HG03097 (cell line): ENCODE measurements at regions not wholly inside any gene's neighbourhood (a gene's known extent, or its start where the extent isn't known, plus 50 kb on each side); places are given as distances from the start of the nearest gene placed in this dataset.

Experiments
- ATAC-seq: cut with Tn5 transposase; IDR thresholded peaks from one replicate; pipeline ENCODE4 v1.9.1; 2021; ENCODE audit not compliant: unreplicated experiment, low FRiP score

GRCh38 chr13:82879921-82880320, 1002.4 kb downstream of the SLITRK1 start:
- no peak for ATAC-seq

GRCh38 chr13:82878536-82878935, 1003.7 kb downstream of the SLITRK1 start:
- no peak for ATAC-seq

- ATAC-seq = no peak
Observed at GRCh38 chr13:82867284-82867683, 1015.0 kb downstream of the SLITRK1 start.

- no peak for ATAC-seq
Observed at GRCh38 chr13:82850644-82851043, 1031.6 kb downstream of the SLITRK1 start.

- no peak for ATAC-seq
Observed at GRCh38 chr13:82848766-82849165, 1033.5 kb downstream of the SLITRK1 start.

- ATAC-seq = no peak
Observed at GRCh38 chr13:82847595-82847994, 1034.7 kb downstream of the SLITRK1 start.

GRCh38 chr13:82833923-82834322, 1048.4 kb downstream of the SLITRK1 start:
- ATAC-seq = no peak

GRCh38 chr13:82829040-82829439, 1053.2 kb downstream of the SLITRK1 start:
- no peak for ATAC-seq

- no peak for ATAC-seq
Observed at GRCh38 chr13:82827724-82828123, 1054.5 kb downstream of the SLITRK1 start.

GRCh38 chr13:82822935-82823334, 1059.3 kb downstream of the SLITRK1 start:
- no peak for ATAC-seq

- ATAC-seq = no peak
Observed at GRCh38 chr13:82817133-82817532, 1065.1 kb downstream of the SLITRK1 start.

GRCh38 chr13:82815791-82816190, 1066.5 kb downstream of the SLITRK1 start:
- ATAC-seq = no peak

- no peak for ATAC-seq
Observed at GRCh38 chr13:82803341-82803740, 1078.9 kb downstream of the SLITRK1 start.

- no peak for ATAC-seq
Observed at GRCh38 chr13:82802528-82802927, 1079.7 kb downstream of the SLITRK1 start.

GRCh38 chr13:82800391-82800790, 1081.9 kb downstream of the SLITRK1 start:
- ATAC-seq = no peak

- ATAC-seq = no peak
Observed at GRCh38 chr13:82797876-82798275, 1084.4 kb downstream of the SLITRK1 start.

- no peak for ATAC-seq
Observed at GRCh38 chr13:82791035-82791434, 1091.2 kb downstream of the SLITRK1 start.

- no peak for ATAC-seq
Observed at GRCh38 chr13:82772816-82773215, 1109.5 kb downstream of the SLITRK1 start.

GRCh38 chr13:82766732-82767321, 1115.4 kb downstream of the SLITRK1 start:
- no peak for ATAC-seq

GRCh38 chr13:82758044-82758443, 1124.2 kb downstream of the SLITRK1 start:
- no peak for ATAC-seq

- no peak for ATAC-seq
Observed at GRCh38 chr13:82751206-82751605, 1131.1 kb downstream of the SLITRK1 start.

GRCh38 chr13:82749551-82749950, 1132.7 kb downstream of the SLITRK1 start:
- no peak for ATAC-seq

- no peak for ATAC-seq
Observed at GRCh38 chr13:82747958-82748357, 1134.3 kb downstream of the SLITRK1 start.
